GM12864 (cell line): ENCODE measurements at regions not wholly inside any gene's neighbourhood (a gene's known extent, or its start where the extent isn't known, plus 50 kb on each side); places are given as distances from the start of the nearest gene placed in this dataset.
"Not testable (repeated sequence)": the region's sequence is repeated elsewhere in the genome, so short reads cannot be mapped to it uniquely, and the experiment has no call there.

Experiments
- DNase-seq: peaks from one replicate; pipeline ENCODE4 v3.0.0-alpha.2; 2011; ENCODE audit warnings: low read depth
- H3K4me3 ChIP-seq: 2 replicates; pipeline ENCODE4 v1.5.1; 2011; ENCODE audit warnings: mild to moderate bottlenecking, low read depth, low read length, control low read depth
- CTCF ChIP-seq: IDR thresholded peaks from 2 replicates; pipeline ENCODE4 v1.5.1; 2011; ENCODE audit warnings: low read depth, mild to moderate bottlenecking, moderate library complexity, low read length, control low read depth, inconsistent platforms; ENCODE audit errors: missing control alignments

- no peak for TF ChIP-seq CTCF
- no peak overlapping the region for H3K4me3 ChIP-seq
- no peak for DNase-seq
Observed at GRCh38 chr4:27119239-27119638, 258.6 kb downstream of the STIM2 start.

GRCh38 chr4:27121830-27122229 is 261.2 kb downstream of the STIM2 start:
- TF ChIP-seq CTCF: no peak
- DNase-seq: no peak
- no peak overlapping the region for H3K4me3 ChIP-seq

GRCh38 chr4:27123123-27123768 is 262.6 kb downstream of the STIM2 start:
- TF ChIP-seq CTCF: no peak
- no peak overlapping the region for H3K4me3 ChIP-seq
- DNase-seq: no peak

GRCh38 chr4:27123769-27124124 is 263.1 kb downstream of the STIM2 start:
- no peak for DNase-seq
- H3K4me3 ChIP-seq: no peak overlapping the region
- TF ChIP-seq CTCF: no peak

GRCh38 chr4:27126895-27127294 is 266.3 kb downstream of the STIM2 start:
- H3K4me3 ChIP-seq, DNase-seq: not testable (repeated sequence)

GRCh38 chr4:27128443-27128842 is 267.8 kb downstream of the STIM2 start:
- TF ChIP-seq CTCF: no peak
- DNase-seq: no peak
- no peak overlapping the region for H3K4me3 ChIP-seq

- DNase-seq: no peak
- H3K4me3 ChIP-seq: no peak overlapping the region
Observed at GRCh38 chr4:27129871-27130366, 269.3 kb downstream of the STIM2 start.

More at GRCh38 chr4:27129871-27130366, 269.3 kb downstream of the STIM2 start:
- no peak for TF ChIP-seq CTCF
